ENCODE measurements at regions not wholly inside any gene's neighbourhood (a gene's known extent, or its start where the extent isn't known, plus 50 kb on each side); places are given as distances from the start of the nearest gene placed in this dataset.

DNA sequence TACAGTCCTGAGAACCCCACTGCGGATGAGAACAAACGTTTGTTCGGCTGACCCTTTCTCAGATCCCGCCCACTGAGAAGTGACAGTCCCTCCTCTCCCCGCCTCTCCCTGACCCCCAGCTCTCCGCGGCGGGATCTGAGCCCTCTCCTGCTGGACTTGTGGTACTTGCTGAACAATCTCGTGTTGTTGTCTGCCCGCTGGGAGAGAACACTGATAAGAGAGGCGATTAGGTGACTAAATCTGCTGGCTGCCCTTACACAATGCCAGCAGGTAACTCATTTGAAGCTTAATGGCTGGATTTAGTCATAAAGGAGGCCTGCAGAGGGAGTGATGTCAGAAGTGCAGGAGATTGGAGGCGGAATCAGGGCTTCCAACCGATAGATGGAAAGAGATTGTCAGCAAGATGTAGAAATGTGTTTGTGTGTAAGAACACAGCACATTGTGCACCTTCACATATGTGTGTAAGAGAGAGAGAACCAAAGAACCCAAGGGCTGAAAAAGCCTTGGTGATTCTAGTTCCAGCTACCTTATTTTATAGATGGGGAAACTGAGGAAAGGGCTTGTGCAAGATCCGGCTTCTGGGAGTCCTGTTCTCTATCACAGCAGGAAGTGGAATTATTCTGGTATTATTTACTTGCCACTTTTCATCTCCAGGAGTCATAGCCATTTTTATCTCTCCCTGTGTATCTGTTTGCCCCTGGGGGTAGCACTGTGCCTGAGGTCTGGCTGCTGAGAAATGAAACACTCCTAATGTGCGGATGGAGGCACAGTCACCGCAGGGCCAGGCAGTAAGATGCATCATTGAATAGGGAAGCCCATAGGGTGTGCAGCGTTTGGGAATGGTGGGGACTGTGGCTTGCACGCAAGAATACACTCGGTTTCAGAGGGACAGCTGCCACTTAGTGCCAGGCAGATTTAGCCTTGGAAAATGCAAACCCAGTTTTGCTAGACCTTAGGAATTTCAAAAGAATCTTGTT, 203.7 kb upstream of the MSX2 start (continued):
- TF ChIP-seq, protein P1, sequence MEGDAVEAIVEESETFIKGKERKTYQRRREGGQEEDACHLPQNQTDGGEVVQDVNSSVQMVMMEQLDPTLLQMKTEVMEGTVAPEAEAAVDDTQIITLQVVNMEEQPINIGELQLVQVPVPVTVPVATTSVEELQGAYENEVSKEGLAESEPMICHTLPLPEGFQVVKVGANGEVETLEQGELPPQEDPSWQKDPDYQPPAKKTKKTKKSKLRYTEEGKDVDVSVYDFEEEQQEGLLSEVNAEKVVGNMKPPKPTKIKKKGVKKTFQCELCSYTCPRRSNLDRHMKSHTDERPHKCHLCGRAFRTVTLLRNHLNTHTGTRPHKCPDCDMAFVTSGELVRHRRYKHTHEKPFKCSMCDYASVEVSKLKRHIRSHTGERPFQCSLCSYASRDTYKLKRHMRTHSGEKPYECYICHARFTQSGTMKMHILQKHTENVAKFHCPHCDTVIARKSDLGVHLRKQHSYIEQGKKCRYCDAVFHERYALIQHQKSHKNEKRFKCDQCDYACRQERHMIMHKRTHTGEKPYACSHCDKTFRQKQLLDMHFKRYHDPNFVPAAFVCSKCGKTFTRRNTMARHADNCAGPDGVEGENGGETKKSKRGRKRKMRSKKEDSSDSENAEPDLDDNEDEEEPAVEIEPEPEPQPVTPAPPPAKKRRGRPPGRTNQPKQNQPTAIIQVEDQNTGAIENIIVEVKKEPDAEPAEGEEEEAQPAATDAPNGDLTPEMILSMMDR (IDR thresholded peaks at IDR 0.05; ENCODE audit: control extremely low read depth in 1 of 3, insufficient read depth in 1 of 3, low read depth in 1 of 3, low read length in 3 of 3), result no peak
- peak; percentile 91 for TF ChIP-seq NANOG (IDR thresholded peaks at IDR 0.05; ENCODE audit: insufficient read depth, low read depth, low read length, poor library complexity, severe bottlenecking)
- TF ChIP-seq, protein P2, sequence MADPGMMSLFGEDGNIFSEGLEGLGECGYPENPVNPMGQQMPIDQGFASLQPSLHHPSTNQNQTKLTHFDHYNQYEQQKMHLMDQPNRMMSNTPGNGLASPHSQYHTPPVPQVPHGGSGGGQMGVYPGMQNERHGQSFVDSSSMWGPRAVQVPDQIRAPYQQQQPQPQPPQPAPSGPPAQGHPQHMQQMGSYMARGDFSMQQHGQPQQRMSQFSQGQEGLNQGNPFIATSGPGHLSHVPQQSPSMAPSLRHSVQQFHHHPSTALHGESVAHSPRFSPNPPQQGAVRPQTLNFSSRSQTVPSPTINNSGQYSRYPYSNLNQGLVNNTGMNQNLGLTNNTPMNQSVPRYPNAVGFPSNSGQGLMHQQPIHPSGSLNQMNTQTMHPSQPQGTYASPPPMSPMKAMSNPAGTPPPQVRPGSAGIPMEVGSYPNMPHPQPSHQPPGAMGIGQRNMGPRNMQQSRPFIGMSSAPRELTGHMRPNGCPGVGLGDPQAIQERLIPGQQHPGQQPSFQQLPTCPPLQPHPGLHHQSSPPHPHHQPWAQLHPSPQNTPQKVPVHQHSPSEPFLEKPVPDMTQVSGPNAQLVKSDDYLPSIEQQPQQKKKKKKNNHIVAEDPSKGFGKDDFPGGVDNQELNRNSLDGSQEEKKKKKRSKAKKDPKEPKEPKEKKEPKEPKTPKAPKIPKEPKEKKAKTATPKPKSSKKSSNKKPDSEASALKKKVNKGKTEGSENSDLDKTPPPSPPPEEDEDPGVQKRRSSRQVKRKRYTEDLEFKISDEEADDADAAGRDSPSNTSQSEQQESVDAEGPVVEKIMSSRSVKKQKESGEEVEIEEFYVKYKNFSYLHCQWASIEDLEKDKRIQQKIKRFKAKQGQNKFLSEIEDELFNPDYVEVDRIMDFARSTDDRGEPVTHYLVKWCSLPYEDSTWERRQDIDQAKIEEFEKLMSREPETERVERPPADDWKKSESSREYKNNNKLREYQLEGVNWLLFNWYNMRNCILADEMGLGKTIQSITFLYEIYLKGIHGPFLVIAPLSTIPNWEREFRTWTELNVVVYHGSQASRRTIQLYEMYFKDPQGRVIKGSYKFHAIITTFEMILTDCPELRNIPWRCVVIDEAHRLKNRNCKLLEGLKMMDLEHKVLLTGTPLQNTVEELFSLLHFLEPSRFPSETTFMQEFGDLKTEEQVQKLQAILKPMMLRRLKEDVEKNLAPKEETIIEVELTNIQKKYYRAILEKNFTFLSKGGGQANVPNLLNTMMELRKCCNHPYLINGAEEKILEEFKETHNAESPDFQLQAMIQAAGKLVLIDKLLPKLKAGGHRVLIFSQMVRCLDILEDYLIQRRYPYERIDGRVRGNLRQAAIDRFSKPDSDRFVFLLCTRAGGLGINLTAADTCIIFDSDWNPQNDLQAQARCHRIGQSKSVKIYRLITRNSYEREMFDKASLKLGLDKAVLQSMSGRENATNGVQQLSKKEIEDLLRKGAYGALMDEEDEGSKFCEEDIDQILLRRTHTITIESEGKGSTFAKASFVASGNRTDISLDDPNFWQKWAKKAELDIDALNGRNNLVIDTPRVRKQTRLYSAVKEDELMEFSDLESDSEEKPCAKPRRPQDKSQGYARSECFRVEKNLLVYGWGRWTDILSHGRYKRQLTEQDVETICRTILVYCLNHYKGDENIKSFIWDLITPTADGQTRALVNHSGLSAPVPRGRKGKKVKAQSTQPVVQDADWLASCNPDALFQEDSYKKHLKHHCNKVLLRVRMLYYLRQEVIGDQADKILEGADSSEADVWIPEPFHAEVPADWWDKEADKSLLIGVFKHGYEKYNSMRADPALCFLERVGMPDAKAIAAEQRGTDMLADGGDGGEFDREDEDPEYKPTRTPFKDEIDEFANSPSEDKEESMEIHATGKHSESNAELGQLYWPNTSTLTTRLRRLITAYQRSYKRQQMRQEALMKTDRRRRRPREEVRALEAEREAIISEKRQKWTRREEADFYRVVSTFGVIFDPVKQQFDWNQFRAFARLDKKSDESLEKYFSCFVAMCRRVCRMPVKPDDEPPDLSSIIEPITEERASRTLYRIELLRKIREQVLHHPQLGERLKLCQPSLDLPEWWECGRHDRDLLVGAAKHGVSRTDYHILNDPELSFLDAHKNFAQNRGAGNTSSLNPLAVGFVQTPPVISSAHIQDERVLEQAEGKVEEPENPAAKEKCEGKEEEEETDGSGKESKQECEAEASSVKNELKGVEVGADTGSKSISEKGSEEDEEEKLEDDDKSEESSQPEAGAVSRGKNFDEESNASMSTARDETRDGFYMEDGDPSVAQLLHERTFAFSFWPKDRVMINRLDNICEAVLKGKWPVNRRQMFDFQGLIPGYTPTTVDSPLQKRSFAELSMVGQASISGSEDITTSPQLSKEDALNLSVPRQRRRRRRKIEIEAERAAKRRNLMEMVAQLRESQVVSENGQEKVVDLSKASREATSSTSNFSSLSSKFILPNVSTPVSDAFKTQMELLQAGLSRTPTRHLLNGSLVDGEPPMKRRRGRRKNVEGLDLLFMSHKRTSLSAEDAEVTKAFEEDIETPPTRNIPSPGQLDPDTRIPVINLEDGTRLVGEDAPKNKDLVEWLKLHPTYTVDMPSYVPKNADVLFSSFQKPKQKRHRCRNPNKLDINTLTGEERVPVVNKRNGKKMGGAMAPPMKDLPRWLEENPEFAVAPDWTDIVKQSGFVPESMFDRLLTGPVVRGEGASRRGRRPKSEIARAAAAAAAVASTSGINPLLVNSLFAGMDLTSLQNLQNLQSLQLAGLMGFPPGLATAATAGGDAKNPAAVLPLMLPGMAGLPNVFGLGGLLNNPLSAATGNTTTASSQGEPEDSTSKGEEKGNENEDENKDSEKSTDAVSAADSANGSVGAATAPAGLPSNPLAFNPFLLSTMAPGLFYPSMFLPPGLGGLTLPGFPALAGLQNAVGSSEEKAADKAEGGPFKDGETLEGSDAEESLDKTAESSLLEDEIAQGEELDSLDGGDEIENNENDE (IDR thresholded peaks at IDR 0.05; ENCODE audit: insufficient replicate concordance, low read length), result no peak
- TF ChIP-seq NRF1 (IDR thresholded peaks at IDR 0.05; ENCODE audit: low read depth, low read length), result no peak
- TF ChIP-seq ASH2L (IDR thresholded peaks at IDR 0.05; ENCODE audit: low read length), result no peak
- no peak for TF ChIP-seq ZNF274 (IDR thresholded peaks at IDR 0.05; ENCODE audit: borderline replicate concordance, extremely low read depth, low read length)
- no peak for TF ChIP-seq BCL11A (IDR thresholded peaks at IDR 0.05; ENCODE audit: low read depth in 2 of 2, low read length in 2 of 2)
